ENCODE measurements at regions not wholly inside any gene's neighbourhood (a gene's known extent, or its start where the extent isn't known, plus 50 kb on each side); places are given as distances from the start of the nearest gene placed in this dataset.

DNA sequence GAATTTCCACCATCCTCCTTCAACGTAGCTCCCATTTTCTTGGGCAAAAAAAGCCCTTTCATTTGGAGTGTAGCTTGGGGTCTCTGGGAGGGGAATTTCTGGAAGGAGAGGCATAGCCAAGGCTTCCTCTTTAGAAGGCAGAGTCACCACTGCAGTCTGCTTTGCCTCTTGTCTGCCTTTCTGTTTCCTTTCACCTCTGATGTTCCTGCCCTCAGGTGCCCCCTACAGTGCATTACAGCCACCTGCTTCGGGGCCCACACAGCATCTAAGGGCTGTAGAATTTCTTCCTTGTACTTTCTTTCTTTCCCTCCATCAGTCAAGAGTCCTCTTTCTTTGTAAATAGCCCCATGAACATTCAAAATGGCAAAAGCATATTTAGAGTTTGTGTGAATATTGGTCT, 1313.9 kb downstream of the TMEM121 start:
- FAIRE-seq (peak; percentile 64), DNase-seq (ENCODE audit: insufficient read length, low spot score) (no peak)
- 0 out of 2 replicates have a peak, but pooled peaks have one; percentile 15 for TF ChIP-seq SPI1 (IDR thresholded peaks at IDR 0.05; ENCODE audit: low read depth, low read length)
- TF ChIP-seq POLR2A (IDR thresholded peaks at IDR 0.05; ENCODE audit: low read depth, low read length) = no peak
- TF ChIP-seq TAF1 (IDR thresholded peaks at IDR 0.05; ENCODE audit: low read depth, low read length) = no peak

DNA sequence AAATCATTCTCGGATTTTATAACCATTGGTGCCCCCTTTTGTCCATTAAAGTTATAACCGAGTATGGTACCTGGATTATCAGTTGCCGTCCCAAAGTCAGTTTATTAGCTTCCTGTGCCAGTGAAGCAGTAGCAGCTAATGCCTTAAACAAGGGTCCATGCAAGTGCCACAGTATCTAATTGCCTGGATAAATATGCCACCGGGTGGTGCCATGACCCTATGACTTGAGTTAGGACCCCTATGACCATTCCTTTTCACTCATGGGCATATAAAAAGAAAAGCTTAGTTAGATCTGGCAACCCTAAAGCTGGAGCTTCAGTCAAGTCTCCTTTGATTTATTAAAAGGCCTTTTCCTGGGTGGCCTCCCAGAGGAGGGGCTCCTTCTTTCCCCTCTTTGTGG, 1314.6 kb downstream of the TMEM121 start:
- no peak for TF ChIP-seq POLR2A (IDR thresholded peaks at IDR 0.05; ENCODE audit: low read depth, low read length)
- no peak for FAIRE-seq
- no peak for DNase-seq (ENCODE audit: insufficient read length, low spot score)

DNA sequence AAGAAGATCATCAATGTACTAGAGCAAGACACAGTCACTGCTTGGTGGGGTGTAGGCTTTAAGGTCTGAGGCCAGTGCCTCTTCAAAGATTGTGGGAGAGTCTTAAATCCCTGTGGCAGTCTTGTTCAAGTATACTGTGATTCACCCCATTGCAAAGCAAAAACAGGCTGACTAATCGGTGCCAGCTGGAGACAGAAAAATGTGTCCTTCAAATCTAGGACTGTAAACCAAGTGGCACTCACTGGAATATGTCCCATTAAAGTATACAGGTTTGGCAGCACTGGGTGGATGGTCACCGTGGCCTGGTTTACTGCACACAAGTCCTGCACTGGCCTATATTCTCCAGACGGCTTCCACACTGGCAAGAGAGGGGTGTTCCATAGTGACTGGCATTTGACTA, 1315.3 kb downstream of the TMEM121 start:
- FAIRE-seq (peak; percentile 5), DNase-seq (ENCODE audit: insufficient read length, low spot score) (no peak)

DNA sequence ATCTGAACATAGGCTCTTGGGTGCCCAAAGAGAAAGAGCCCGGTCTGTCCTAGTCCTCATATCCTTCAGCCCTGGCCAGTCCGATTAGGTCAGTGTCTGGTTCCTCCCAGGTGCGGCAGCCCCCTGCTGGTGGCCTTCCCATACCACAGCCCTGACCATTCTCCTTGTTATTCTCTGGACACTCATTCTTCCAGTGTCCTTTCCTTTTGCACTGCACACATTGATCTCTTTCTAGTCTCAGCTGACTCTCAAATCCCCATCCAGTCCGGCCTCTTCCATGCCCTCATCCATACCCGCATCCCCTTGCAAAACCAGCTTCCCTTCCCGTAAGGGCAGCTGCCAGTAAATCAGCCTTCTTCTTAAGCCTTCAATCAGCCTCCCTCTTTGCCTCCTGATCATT, 1316.3 kb downstream of the TMEM121 start:
- FAIRE-seq = no peak
- DNase-seq (ENCODE audit: insufficient read length, low spot score) = no peak
- no peak for TF ChIP-seq POU2F2 (IDR thresholded peaks at IDR 0.05; ENCODE audit: low read depth, low read length)
- no peak for TF ChIP-seq SPI1 (IDR thresholded peaks at IDR 0.05; ENCODE audit: low read depth, low read length)
- no peak for TF ChIP-seq TAF1 (IDR thresholded peaks at IDR 0.05; ENCODE audit: low read depth, low read length)
- no peak for TF ChIP-seq POLR2A (IDR thresholded peaks at IDR 0.05; ENCODE audit: low read depth, low read length)
- no peak for TF ChIP-seq POLR2AphosphoS5 (IDR thresholded peaks at IDR 0.05; ENCODE audit: low read depth, low read length)
- no peak for TF ChIP-seq PAX5 (IDR thresholded peaks at IDR 0.05; ENCODE audit: insufficient read depth, low read length, severe bottlenecking)

More for the DNA sequence above, 1315.3 kb downstream of the TMEM121 start:
- no peak for TF ChIP-seq TAF1 (IDR thresholded peaks at IDR 0.05; ENCODE audit: low read depth, low read length)
- TF ChIP-seq SPI1 (IDR thresholded peaks at IDR 0.05; ENCODE audit: low read depth, low read length) = no peak
- no peak for TF ChIP-seq POLR2AphosphoS5 (IDR thresholded peaks at IDR 0.05; ENCODE audit: low read depth, low read length)
- TF ChIP-seq POU2F2 (IDR thresholded peaks at IDR 0.05; ENCODE audit: low read depth, low read length) = no peak
- no peak for TF ChIP-seq PAX5 (IDR thresholded peaks at IDR 0.05; ENCODE audit: insufficient read depth, low read length, severe bottlenecking)
- no peak for TF ChIP-seq POLR2A (IDR thresholded peaks at IDR 0.05; ENCODE audit: low read depth, low read length)

DNA sequence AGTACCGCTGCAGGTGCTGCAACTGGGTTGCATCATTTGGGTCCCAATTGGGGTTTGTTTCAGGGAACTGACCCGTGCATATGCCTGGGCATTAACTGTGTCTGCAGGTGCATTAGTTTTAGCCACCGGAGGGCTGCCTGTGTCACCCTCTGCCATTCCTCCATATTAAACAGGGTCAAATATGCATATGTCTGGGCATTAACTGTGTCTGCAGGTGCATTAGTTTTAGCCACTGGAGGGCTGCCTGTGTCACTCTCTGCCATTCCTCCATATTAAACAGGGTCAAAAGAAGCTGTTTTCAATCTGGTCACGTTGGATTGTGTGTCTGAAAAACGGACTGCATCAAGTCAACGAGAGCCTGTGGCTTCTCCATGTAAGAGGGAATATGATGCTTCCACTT, 1317.0 kb downstream of the TMEM121 start:
- DNase-seq (ENCODE audit: insufficient read length, low spot score) (no peak), FAIRE-seq (no peak)
- TF ChIP-seq SPI1 (IDR thresholded peaks at IDR 0.05; ENCODE audit: low read depth, low read length) (no peak), TAF1 (IDR thresholded peaks at IDR 0.05; ENCODE audit: low read depth, low read length) (no peak), POU2F2 (IDR thresholded peaks at IDR 0.05; ENCODE audit: low read depth, low read length) (peak; percentile 92), POLR2AphosphoS5 (IDR thresholded peaks at IDR 0.05; ENCODE audit: low read depth, low read length) (no peak), POLR2A (IDR thresholded peaks at IDR 0.05; ENCODE audit: low read depth, low read length) (no peak), PAX5 (IDR thresholded peaks at IDR 0.05; ENCODE audit: insufficient read depth, low read length, severe bottlenecking) (no peak)

DNA sequence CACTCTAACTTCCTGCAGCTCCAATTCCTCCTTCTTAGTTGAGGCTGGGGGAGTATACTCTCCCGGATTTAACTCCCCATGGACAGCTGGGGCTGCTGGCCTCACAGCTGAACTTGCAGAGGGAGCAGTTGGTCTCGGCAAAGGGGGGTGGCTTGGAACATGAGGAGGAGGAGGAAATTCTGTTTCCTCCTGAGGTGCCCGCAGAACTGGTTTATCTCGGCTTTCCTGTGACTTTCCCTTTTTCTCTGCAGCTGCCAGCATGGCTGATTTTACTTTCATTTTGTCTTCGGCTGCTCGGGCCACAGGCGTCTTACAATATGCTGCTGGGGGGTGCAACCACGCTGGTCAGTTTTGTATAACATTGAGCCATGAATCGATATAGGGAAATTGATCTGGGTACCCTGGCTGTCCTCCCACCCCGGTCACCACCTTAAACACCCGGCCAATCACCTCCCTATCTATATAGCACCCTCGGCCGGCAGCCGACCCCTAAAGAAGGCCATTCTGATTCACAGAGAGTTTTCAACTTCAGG, 1317.6 kb downstream of the TMEM121 start:
- FAIRE-seq (no peak), DNase-seq (ENCODE audit: insufficient read length, low spot score) (no peak)
- TF ChIP-seq PAX5 (IDR thresholded peaks at IDR 0.05; ENCODE audit: insufficient read depth, low read length, severe bottlenecking) = no peak
- no peak for TF ChIP-seq SPI1 (IDR thresholded peaks at IDR 0.05; ENCODE audit: low read depth, low read length)
- no peak for TF ChIP-seq TAF1 (IDR thresholded peaks at IDR 0.05; ENCODE audit: low read depth, low read length)
- TF ChIP-seq POLR2AphosphoS5 (IDR thresholded peaks at IDR 0.05; ENCODE audit: low read depth, low read length) = no peak
- TF ChIP-seq POLR2A (IDR thresholded peaks at IDR 0.05; ENCODE audit: low read depth, low read length) = no peak
- no peak for TF ChIP-seq POU2F2 (IDR thresholded peaks at IDR 0.05; ENCODE audit: low read depth, low read length)

DNA sequence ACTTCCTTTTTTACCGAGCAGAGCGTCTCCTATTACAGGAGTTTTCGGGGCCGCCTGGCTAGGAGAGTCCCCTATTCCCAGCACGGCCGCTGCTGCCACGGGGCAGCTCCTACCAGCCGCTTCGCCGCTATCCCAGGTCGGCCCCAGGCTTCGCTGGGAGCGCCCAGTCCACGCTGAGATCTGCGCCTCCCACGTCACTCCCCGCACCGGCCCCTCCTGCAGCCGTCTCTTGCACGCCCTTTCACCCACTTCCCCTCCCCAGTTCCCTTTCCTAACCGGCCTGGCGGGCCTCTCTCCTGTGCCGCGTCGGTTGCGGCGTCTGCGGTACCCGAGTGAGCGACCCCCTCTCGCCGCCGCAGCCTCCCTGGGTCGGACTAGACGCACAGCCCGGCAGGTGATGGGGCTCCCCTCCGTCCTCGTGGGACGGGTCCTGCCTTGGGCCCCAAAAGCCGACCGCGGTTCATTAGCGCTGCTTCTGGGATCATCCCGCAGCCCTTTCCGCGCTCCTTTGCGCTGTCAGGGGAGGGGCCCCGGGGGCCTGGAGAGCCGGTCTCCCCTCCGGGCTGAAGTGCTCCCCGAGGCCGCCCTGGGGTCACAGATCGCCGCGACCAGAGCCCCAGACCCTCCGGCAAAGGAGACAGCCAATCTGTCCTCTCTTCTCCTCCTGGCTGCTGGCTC, 1318.4 kb downstream of the TMEM121 start:
- no peak for DNase-seq (ENCODE audit: insufficient read length, low spot score)

DNA sequence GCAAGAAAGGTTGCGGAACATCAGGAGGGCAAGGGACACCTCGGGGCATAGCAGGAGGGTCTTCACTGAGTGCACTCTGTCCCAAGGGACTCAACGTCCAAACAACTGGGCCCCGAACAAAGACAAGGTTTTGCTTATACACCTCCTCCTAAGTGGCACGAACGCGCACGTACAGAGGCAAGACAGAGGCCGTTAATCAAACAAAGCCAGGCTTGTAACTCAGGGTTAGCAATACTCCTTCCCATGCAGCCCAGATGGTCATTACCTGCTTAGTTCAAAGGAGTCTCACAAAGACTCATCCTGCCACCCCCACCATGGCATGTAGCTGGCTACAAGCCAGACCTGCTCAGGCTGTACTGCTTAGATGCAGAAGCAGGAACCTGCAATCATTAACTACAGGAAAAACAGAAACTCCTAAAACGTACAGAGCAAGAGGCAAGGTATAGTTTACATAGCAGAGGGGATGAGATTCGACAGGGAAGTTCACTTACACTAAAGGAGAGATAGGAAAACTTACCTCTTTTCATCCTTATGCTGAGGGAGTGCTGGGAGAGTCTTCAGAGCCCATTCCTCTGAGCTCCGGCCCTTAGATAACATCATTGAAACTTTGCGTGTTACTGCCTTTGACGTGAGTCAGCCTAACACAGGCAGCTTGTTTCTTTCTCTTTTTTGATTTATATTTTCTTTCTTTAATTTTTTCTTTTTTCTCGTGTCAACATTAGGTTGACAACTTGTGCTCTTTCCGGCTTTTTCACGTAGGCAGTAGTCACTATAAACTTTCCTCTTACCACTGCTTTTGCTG, 1319.1 kb downstream of the TMEM121 start:
- FAIRE-seq (peak; percentile 97), DNase-seq (ENCODE audit: insufficient read length, low spot score) (no peak)
- TF ChIP-seq POLR2AphosphoS5 (IDR thresholded peaks at IDR 0.05; ENCODE audit: low read depth, low read length) (no peak), TAF1 (IDR thresholded peaks at IDR 0.05; ENCODE audit: low read depth, low read length) (0 out of 2 replicates have a peak, but pooled peaks have one; percentile 2)

More for the DNA sequence above, 1318.4 kb downstream of the TMEM121 start:
- no peak for TF ChIP-seq POLR2AphosphoS5 (IDR thresholded peaks at IDR 0.05; ENCODE audit: low read depth, low read length)
- no peak for TF ChIP-seq TAF1 (IDR thresholded peaks at IDR 0.05; ENCODE audit: low read depth, low read length)
- TF ChIP-seq PAX5 (IDR thresholded peaks at IDR 0.05; ENCODE audit: insufficient read depth, low read length, severe bottlenecking) = no peak
- TF ChIP-seq POLR2A (IDR thresholded peaks at IDR 0.05; ENCODE audit: low read depth, low read length) = no peak
- TF ChIP-seq SPI1 (IDR thresholded peaks at IDR 0.05; ENCODE audit: low read depth, low read length) = peak; percentile 87
- 0 out of 2 replicates have a peak, but pooled peaks have one; percentile 18 for TF ChIP-seq POU2F2 (IDR thresholded peaks at IDR 0.05; ENCODE audit: low read depth, low read length)
- no peak for FAIRE-seq

DNA sequence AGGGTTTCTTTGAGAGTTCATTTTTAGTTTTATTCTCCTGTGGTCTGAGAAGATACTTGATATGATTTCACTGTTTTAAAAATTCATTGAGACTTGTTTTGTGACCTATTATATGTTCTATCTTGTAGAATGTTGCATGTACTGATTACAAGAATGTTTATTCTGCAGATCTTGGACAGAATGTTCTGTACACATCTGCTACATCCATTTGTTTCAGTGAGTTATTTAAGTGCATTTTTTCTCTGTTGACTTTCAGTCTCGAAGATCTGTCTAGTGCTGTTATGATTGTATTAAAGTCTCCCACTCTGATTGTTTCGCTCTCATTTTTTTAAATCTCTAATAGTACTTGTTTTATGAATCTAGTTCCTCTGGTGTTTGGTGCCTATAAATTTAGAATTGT, 1319.8 kb downstream of the TMEM121 start:
- no peak for TF ChIP-seq PAX5 (IDR thresholded peaks at IDR 0.05; ENCODE audit: insufficient read depth, low read length, severe bottlenecking)
- no peak for TF ChIP-seq POLR2A (IDR thresholded peaks at IDR 0.05; ENCODE audit: low read depth, low read length)
- no peak for TF ChIP-seq SPI1 (IDR thresholded peaks at IDR 0.05; ENCODE audit: low read depth, low read length)
- no peak for TF ChIP-seq POLR2AphosphoS5 (IDR thresholded peaks at IDR 0.05; ENCODE audit: low read depth, low read length)
- TF ChIP-seq TAF1 (IDR thresholded peaks at IDR 0.05; ENCODE audit: low read depth, low read length) = no peak
- FAIRE-seq (peak; percentile 38), DNase-seq (ENCODE audit: insufficient read length, low spot score) (no peak)
